ENCODE measurements at regions not wholly inside any gene's neighbourhood (a gene's known extent, or its start where the extent isn't known, plus 50 kb on each side); places are given as distances from the start of the nearest gene placed in this dataset.

GRCh38 chr2:4522498-4523421 lies 819.4 kb downstream of the DCDC2C start:
- Mint-ChIP-seq H3K27me3 (no peaks in the 10 kb centered on the region), H3K9me3 (no peaks in the 10 kb centered on the region)

DNA sequence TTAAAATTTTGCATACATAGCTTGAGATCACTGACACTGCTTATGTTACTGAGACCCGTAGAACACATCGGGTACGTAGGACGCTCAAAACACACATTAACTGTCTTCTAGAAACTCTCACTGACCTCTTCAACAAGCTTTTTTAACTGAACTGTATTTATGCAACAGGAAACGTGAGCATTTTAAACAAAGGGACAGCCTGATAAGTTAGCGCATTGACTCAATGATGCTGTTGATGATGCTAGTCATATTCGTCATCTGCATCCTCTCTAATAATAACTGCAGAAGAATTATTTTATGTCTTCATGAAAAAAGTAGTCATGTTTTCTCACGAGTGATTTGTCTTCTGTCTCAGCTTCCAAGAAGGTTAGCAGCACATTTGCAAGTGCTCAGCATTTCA lies 824.0 kb downstream of the DCDC2C start:
- DNase-seq (ENCODE audit: low spot score in 2 of 2) (no peak), ATAC-seq (replicated peaks; ENCODE audit: extremely low read depth, poor library complexity, severe bottlenecking) (no peak)
- H3K27me3 Mint-ChIP-seq: no peaks in the 10 kb centered on the region
- H3K27ac Mint-ChIP-seq (ENCODE audit: low read depth): no peak overlapping the region
- H3K36me3 Mint-ChIP-seq (ENCODE audit: insufficient read depth): no peaks in the 10 kb centered on the region
- no peaks in the 10 kb centered on the region for H3K4me1 Mint-ChIP-seq
- H3K9me3 Mint-ChIP-seq: peaks cover 14% of the 10 kb centered on the region
- no peak overlapping the region for H3K4me3 Mint-ChIP-seq

More at GRCh38 chr2:4522498-4523421, 819.4 kb downstream of the DCDC2C start:
- Mint-ChIP-seq H3K27ac (ENCODE audit: low read depth) (no peak overlapping the region), H3K4me3 (no peak overlapping the region), H3K4me1 (no peaks in the 10 kb centered on the region), H3K36me3 (ENCODE audit: insufficient read depth) (no peaks in the 10 kb centered on the region)
- no peak for ATAC-seq (replicated peaks; ENCODE audit: extremely low read depth, poor library complexity, severe bottlenecking)
- no peak for DNase-seq (ENCODE audit: low spot score in 2 of 2)

GRCh38 chr2:4528246-4528645 lies 824.9 kb downstream of the DCDC2C start:
- H3K4me1 Mint-ChIP-seq: no peaks in the 10 kb centered on the region
- no peaks in the 10 kb centered on the region for H3K36me3 Mint-ChIP-seq (ENCODE audit: insufficient read depth)
- DNase-seq (ENCODE audit: low spot score in 2 of 2) (no peak), ATAC-seq (replicated peaks; ENCODE audit: extremely low read depth, poor library complexity, severe bottlenecking) (no peak)
- peaks cover 15% of the 10 kb centered on the region for H3K9me3 Mint-ChIP-seq
- H3K4me3 Mint-ChIP-seq: no peak overlapping the region
- H3K27ac Mint-ChIP-seq (ENCODE audit: low read depth): no peak overlapping the region
- H3K27me3 Mint-ChIP-seq: no peaks in the 10 kb centered on the region

GRCh38 chr2:4528773-4529172 lies 825.4 kb downstream of the DCDC2C start:
- Mint-ChIP-seq H3K27me3 (no peaks in the 10 kb centered on the region), H3K27ac (ENCODE audit: low read depth) (no peak overlapping the region), H3K4me1 (no peaks in the 10 kb centered on the region), H3K36me3 (ENCODE audit: insufficient read depth) (no peaks in the 10 kb centered on the region), H3K9me3 (peaks cover 15% of the 10 kb centered on the region), H3K4me3 (no peak overlapping the region)
- ATAC-seq (replicated peaks; ENCODE audit: extremely low read depth, poor library complexity, severe bottlenecking): no peak
- no peak for DNase-seq (ENCODE audit: low spot score in 2 of 2)

- no peak for DNase-seq (ENCODE audit: low spot score in 2 of 2)
- Mint-ChIP-seq H3K4me1 (no peaks in the 10 kb centered on the region), H3K27ac (ENCODE audit: low read depth) (no peak overlapping the region), H3K4me3 (no peak overlapping the region), H3K36me3 (ENCODE audit: insufficient read depth) (no peaks in the 10 kb centered on the region), H3K9me3 (peaks cover 15% of the 10 kb centered on the region), H3K27me3 (no peaks in the 10 kb centered on the region)
- ATAC-seq (replicated peaks; ENCODE audit: extremely low read depth, poor library complexity, severe bottlenecking): no peak
Measured at GRCh38 chr2:4529738-4530137, 826.4 kb downstream of the DCDC2C start.

GRCh38 chr2:4530231-4530630 lies 826.9 kb downstream of the DCDC2C start:
- Mint-ChIP-seq H3K9me3 (peaks cover 15% of the 10 kb centered on the region), H3K27me3 (no peaks in the 10 kb centered on the region), H3K36me3 (ENCODE audit: insufficient read depth) (no peaks in the 10 kb centered on the region), H3K4me3 (no peak overlapping the region), H3K4me1 (no peaks in the 10 kb centered on the region), H3K27ac (ENCODE audit: low read depth) (no peak overlapping the region)
- no peak for ATAC-seq (replicated peaks; ENCODE audit: extremely low read depth, poor library complexity, severe bottlenecking)
- DNase-seq (ENCODE audit: low spot score in 2 of 2): no peak

DNA sequence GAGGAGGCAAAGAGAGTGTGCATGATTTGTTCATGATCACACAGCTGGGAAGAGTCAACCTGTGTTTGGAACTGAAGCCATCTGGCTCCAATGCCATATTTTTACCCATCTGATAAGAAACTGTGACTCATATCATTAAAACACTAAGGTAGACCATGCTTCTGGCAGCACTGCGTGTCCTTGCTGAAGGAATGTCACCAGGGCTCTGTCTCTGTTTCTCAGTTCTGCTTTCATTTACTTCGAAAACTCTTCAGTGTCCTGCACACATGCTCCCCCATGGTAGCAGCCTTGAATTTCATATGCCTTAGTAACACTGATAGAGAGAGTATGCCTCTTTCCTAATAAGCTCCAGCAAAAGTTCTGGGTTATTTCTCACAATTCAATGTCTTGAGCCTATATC lies 830.4 kb downstream of the DCDC2C start:
- no peaks in the 10 kb centered on the region for H3K4me1 Mint-ChIP-seq
- DNase-seq (ENCODE audit: low spot score in 2 of 2): no peak
- no peaks in the 10 kb centered on the region for H3K36me3 Mint-ChIP-seq (ENCODE audit: insufficient read depth)
- no peak for ATAC-seq (replicated peaks; ENCODE audit: extremely low read depth, poor library complexity, severe bottlenecking)
- H3K4me3 Mint-ChIP-seq: no peak overlapping the region
- H3K27me3 Mint-ChIP-seq: no peaks in the 10 kb centered on the region
- no peak overlapping the region for H3K27ac Mint-ChIP-seq (ENCODE audit: low read depth)
- H3K9me3 Mint-ChIP-seq: peaks cover 21% of the 10 kb centered on the region

GRCh38 chr2:4539121-4539520 lies 835.7 kb downstream of the DCDC2C start:
- DNase-seq (ENCODE audit: low spot score in 2 of 2): no peak
- Mint-ChIP-seq H3K4me3 (no peak overlapping the region), H3K4me1 (no peaks in the 10 kb centered on the region), H3K27me3 (no peaks in the 10 kb centered on the region), H3K36me3 (ENCODE audit: insufficient read depth) (no peaks in the 10 kb centered on the region), H3K9me3 (peaks cover 20% of the 10 kb centered on the region), H3K27ac (ENCODE audit: low read depth) (no peak overlapping the region)
- ATAC-seq (replicated peaks; ENCODE audit: extremely low read depth, poor library complexity, severe bottlenecking): no peak

- H3K9me3 Mint-ChIP-seq: peaks cover 16% of the 10 kb centered on the region
- H3K4me1 Mint-ChIP-seq: no peaks in the 10 kb centered on the region
- DNase-seq (ENCODE audit: low spot score in 2 of 2): no peak
- H3K27me3 Mint-ChIP-seq: no peaks in the 10 kb centered on the region
- no peak overlapping the region for H3K27ac Mint-ChIP-seq (ENCODE audit: low read depth)
- no peaks in the 10 kb centered on the region for H3K36me3 Mint-ChIP-seq (ENCODE audit: insufficient read depth)
- no peak for ATAC-seq (replicated peaks; ENCODE audit: extremely low read depth, poor library complexity, severe bottlenecking)
- H3K4me3 Mint-ChIP-seq: no peak overlapping the region
Measured at GRCh38 chr2:4549666-4550210, 846.4 kb downstream of the DCDC2C start.

- H3K36me3 Mint-ChIP-seq (ENCODE audit: insufficient read depth): no peaks in the 10 kb centered on the region
- H3K9me3 Mint-ChIP-seq: peaks cover 11% of the 10 kb centered on the region
- ATAC-seq (replicated peaks; ENCODE audit: extremely low read depth, poor library complexity, severe bottlenecking) (no peak), DNase-seq (ENCODE audit: low spot score in 2 of 2) (no peak)
- no peak overlapping the region for H3K27ac Mint-ChIP-seq (ENCODE audit: low read depth)
- no peaks in the 10 kb centered on the region for H3K4me1 Mint-ChIP-seq
- no peak overlapping the region for H3K4me3 Mint-ChIP-seq
- H3K27me3 Mint-ChIP-seq: no peaks in the 10 kb centered on the region
Measured at GRCh38 chr2:4551691-4552474, 848.5 kb downstream of the DCDC2C start.

DNA sequence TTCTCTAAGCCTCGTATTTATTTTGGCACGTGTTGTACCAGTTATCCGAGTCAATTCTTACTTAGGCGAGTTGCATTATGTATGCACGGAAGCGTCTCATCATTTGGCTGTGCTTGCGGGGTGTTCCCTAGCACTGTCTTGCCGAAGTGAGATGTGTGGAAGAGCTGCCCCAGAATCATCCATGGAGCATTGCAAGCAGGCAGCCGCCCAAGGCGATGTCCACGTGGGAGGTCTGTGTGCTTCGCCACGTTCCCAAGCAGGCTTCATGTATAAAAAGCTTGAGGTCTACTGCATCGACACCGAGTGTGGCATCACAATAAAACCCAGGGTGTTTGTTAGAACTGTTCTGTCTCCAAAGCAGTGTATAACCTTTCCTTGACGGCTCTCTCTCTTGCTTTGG lies 849.9 kb downstream of the DCDC2C start:
- Mint-ChIP-seq H3K9me3 (peaks cover 11% of the 10 kb centered on the region), H3K27ac (ENCODE audit: low read depth) (no peak overlapping the region), H3K27me3 (no peaks in the 10 kb centered on the region), H3K4me3 (no peak overlapping the region), H3K36me3 (ENCODE audit: insufficient read depth) (no peaks in the 10 kb centered on the region), H3K4me1 (no peaks in the 10 kb centered on the region)
- DNase-seq (ENCODE audit: low spot score in 2 of 2) (no peak), ATAC-seq (replicated peaks; ENCODE audit: extremely low read depth, poor library complexity, severe bottlenecking) (no peak)

GRCh38 chr2:4556135-4556896 lies 852.9 kb downstream of the DCDC2C start:
- Mint-ChIP-seq H3K27me3 (no peaks in the 10 kb centered on the region), H3K4me1 (no peaks in the 10 kb centered on the region), H3K9me3 (peaks cover 5% of the 10 kb centered on the region), H3K4me3 (no peak overlapping the region), H3K27ac (ENCODE audit: low read depth) (no peak overlapping the region), H3K36me3 (ENCODE audit: insufficient read depth) (no peaks in the 10 kb centered on the region)
- ATAC-seq (replicated peaks; ENCODE audit: extremely low read depth, poor library complexity, severe bottlenecking): no peak
- no peak for DNase-seq (ENCODE audit: low spot score in 2 of 2)
